IPS DF 4.7 (cell line): ENCODE measurements at regions not wholly inside any gene's neighbourhood (a gene's known extent, or its start where the extent isn't known, plus 50 kb on each side); places are given as distances from the start of the nearest gene placed in this dataset.
"Not testable (repeated sequence)": the region's sequence is repeated elsewhere in the genome, so short reads cannot be mapped to it uniquely, and the experiment has no call there.

Experiments used
- DNase-seq: peaks from one replicate; pipeline ENCODE4 v3.0.0-alpha.2; 2013; ENCODE audit warnings: low spot score; ENCODE audit errors: extremely low read depth

GRCh38 chr3:102301155-102301880 lies 133.5 kb upstream of the ZPLD1 start:
- no peak for DNase-seq

- no peak for DNase-seq
Observed at GRCh38 chr3:102302020-102302419, 132.8 kb upstream of the ZPLD1 start.

- no peak for DNase-seq
Observed at GRCh38 chr3:102304550-102304949, 130.3 kb upstream of the ZPLD1 start.

GRCh38 chr3:102307442-102307841 lies 127.4 kb upstream of the ZPLD1 start:
- DNase-seq, result peak; percentile 7

- no peak for DNase-seq
Observed at GRCh38 chr3:102329066-102329465, 105.7 kb upstream of the ZPLD1 start.

- no peak for DNase-seq
Observed at GRCh38 chr3:102329561-102329960, 105.3 kb upstream of the ZPLD1 start.

GRCh38 chr3:102332205-102332604 lies 102.6 kb upstream of the ZPLD1 start:
- no peak for DNase-seq

GRCh38 chr3:102332934-102333333 lies 101.9 kb upstream of the ZPLD1 start:
- no peak for DNase-seq

GRCh38 chr3:102336130-102336529 lies 98.7 kb upstream of the ZPLD1 start:
- DNase-seq, result no peak

- no peak for DNase-seq
Observed at GRCh38 chr3:102339671-102340070, 95.1 kb upstream of the ZPLD1 start.

- no peak for DNase-seq
Observed at GRCh38 chr3:102346897-102347296, 87.9 kb upstream of the ZPLD1 start.

- DNase-seq, result no peak
Observed at GRCh38 chr3:102348904-102349303, 85.9 kb upstream of the ZPLD1 start.

- DNase-seq, result no peak
Observed at GRCh38 chr3:102353148-102353547, 81.7 kb upstream of the ZPLD1 start.

- DNase-seq, result no peak
Observed at GRCh38 chr3:102353805-102354204, 81.0 kb upstream of the ZPLD1 start.

- no peak for DNase-seq
Observed at GRCh38 chr3:102354818-102355515, 79.8 kb upstream of the ZPLD1 start.

GRCh38 chr3:102356506-102356905 lies 78.3 kb upstream of the ZPLD1 start:
- DNase-seq, result no peak

GRCh38 chr3:102357313-102357712 lies 77.5 kb upstream of the ZPLD1 start:
- DNase-seq, result not testable (repeated sequence)

GRCh38 chr3:102360183-102360860 lies 74.5 kb upstream of the ZPLD1 start:
- DNase-seq, result peak; percentile 7

- DNase-seq, result no peak
Observed at GRCh38 chr3:102361101-102361500, 73.7 kb upstream of the ZPLD1 start.

- DNase-seq, result not testable (repeated sequence)
Observed at GRCh38 chr3:102366116-102366515, 68.7 kb upstream of the ZPLD1 start.

GRCh38 chr3:102374863-102375634 lies 59.8 kb upstream of the ZPLD1 start:
- DNase-seq, result no peak

GRCh38 chr3:102378216-102378615 lies 56.6 kb upstream of the ZPLD1 start:
- no peak for DNase-seq
